ENCODE measurements at regions not wholly inside any gene's neighbourhood (a gene's known extent, or its start where the extent isn't known, plus 50 kb on each side); places are given as distances from the start of the nearest gene placed in this dataset.

GRCh38 chr12:19826980-19827550 is 387.8 kb downstream of the AEBP2 start:
- Mint-ChIP-seq H3K9me3 (ENCODE audit: insufficient read depth) (peaks cover 14% of the 10 kb centered on the region), H3K4me3 (no peak overlapping the region), H3K27me3 (no peaks in the 10 kb centered on the region), H3K4me1 (no peaks in the 10 kb centered on the region), H3K27ac (no peak overlapping the region)
- H3K4me1 ChIP-seq (ENCODE audit: control insufficient read depth in 2 of 2, insufficient read depth in 2 of 2, low read length in 2 of 2) = no peaks in the 10 kb centered on the region
- H3K4me3 ChIP-seq (ENCODE audit: control extremely low read depth in 1 of 5, extremely low read depth in 1 of 5, insufficient read depth in 1 of 5, low read depth in 2 of 5, low read length in 4 of 5) = no peak overlapping the region
- no peak overlapping the region for H2AFZ ChIP-seq (ENCODE audit: insufficient read depth, low read depth, low read length, poor library complexity, severe bottlenecking)
- peaks cover 0 to 18% (median 6%) of the 10 kb centered on the region in 3 donors for H3K9me3 ChIP-seq (ENCODE audit: control extremely low read depth in 1 of 3, control insufficient read depth in 2 of 3, insufficient read depth in 1 of 3, low read length in 2 of 3)
- ATAC-seq (ENCODE audit: low read depth) (no peak), DNase-seq (no peak)
- H3K79me2 ChIP-seq (ENCODE audit: control insufficient read depth, insufficient read depth, low read length) = no peaks in the 10 kb centered on the region
- no peak overlapping the region for H3K9ac ChIP-seq (ENCODE audit: low read length)
- intact Hi-C loops (cut with micrococcal nuclease) = no loop called here
- no peaks in the 10 kb centered on the region for H4K20me1 ChIP-seq (ENCODE audit: control insufficient read depth, insufficient read depth, low read length, poor library complexity, severe bottlenecking)
- no peak for TF ChIP-seq CTCF (IDR thresholded peaks at IDR 0.05)
- no peaks in the 10 kb centered on the region for H3K27me3 ChIP-seq (replicated peaks in 1 of 4; ENCODE audit: control extremely low read depth in 1 of 4, control insufficient read depth in 3 of 4, insufficient read depth in 4 of 4, low read length in 3 of 4)
- ChIA-PET POLR2A (no interaction called here), CTCF (no interaction called here)
- H3K4me2 ChIP-seq (replicated peaks; ENCODE audit: low read depth, low read length, poor library complexity, severe bottlenecking) = no peak overlapping the region
- 86% methylated on average over 13 of the region's 13 CpGs for WGBS (ENCODE audit: insufficient coverage)
- H3K36me3 ChIP-seq (replicated peaks in 1 of 2; ENCODE audit: control extremely low read depth in 1 of 2, control insufficient read depth in 1 of 2, extremely low read depth in 1 of 2, insufficient read depth in 2 of 2, low read length in 1 of 2) = no peaks in the 10 kb centered on the region
- no peak overlapping the region for H3K27ac ChIP-seq (ENCODE audit: low read length in 2 of 2)

DNA sequence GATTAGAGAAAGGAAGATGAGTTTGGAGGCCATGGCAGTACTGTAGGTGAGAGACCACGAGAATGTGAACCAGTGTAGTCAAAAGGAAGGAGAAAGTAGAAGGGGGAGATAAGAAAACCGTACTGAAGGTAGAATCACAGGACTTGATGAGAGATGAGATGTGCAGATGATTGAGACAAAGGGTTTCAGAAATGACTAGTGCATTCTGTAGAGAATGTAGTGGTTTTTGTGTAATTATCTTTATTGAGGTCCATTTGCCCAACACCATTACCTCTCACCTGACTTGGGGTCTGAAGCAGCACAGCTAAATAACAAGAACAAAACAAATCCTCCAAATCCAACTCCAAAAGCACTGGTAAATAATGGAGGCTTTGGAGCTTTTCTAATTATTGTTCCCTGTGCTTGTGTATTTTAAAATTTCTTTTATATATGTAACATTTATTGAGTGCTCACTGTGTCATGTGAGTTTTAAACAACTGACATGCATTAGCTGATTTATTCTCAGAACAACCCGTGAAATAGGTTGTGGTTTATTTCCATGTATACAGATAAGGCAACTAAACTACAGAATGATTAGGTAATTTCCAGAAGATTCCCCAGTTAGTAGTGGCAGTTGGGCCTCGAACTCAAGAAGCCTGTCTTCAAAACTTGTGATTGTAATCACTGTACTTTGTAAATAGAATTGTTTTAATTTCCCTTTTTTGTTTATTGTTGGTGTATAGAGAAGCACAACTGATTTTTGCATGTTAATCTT is 390.0 kb downstream of the AEBP2 start:
- TF ChIP-seq EZH2 (IDR thresholded peaks at IDR 0.05; ENCODE audit: borderline replicate concordance, insufficient read depth, low read depth, low read length, poor library complexity, severe bottlenecking) (no peak), CTCF (IDR thresholded peaks at IDR 0.05) (no peak)
- intact Hi-C loops (cut with micrococcal nuclease) = no loop called here
- WGBS (ENCODE audit: insufficient coverage) = 87% methylated on average over 2 of the region's 4 CpGs
- Histone ChIP-seq H3K4me3 (ENCODE audit: control extremely low read depth in 1 of 5, extremely low read depth in 1 of 5, insufficient read depth in 1 of 5, low read depth in 2 of 5, low read length in 4 of 5) (no peak overlapping the region), H3K9me3 (ENCODE audit: control extremely low read depth in 1 of 3, control insufficient read depth in 2 of 3, insufficient read depth in 1 of 3, low read length in 2 of 3) (peaks cover 0 to 18% (median 6%) of the 10 kb centered on the region in 3 donors), H2AFZ (ENCODE audit: insufficient read depth, low read depth, low read length, poor library complexity, severe bottlenecking) (no peak overlapping the region), H3K36me3 (replicated peaks in 1 of 2; ENCODE audit: control extremely low read depth in 1 of 2, control insufficient read depth in 1 of 2, extremely low read depth in 1 of 2, insufficient read depth in 2 of 2, low read length in 1 of 2) (no peaks in the 10 kb centered on the region), H3K4me2 (replicated peaks; ENCODE audit: low read depth, low read length, poor library complexity, severe bottlenecking) (no peak overlapping the region), H4K20me1 (ENCODE audit: control insufficient read depth, insufficient read depth, low read length, poor library complexity, severe bottlenecking) (no peaks in the 10 kb centered on the region), H3K4me1 (ENCODE audit: control insufficient read depth in 2 of 2, insufficient read depth in 2 of 2, low read length in 2 of 2) (no peaks in the 10 kb centered on the region), H3K27me3 (replicated peaks in 1 of 4; ENCODE audit: control extremely low read depth in 1 of 4, control insufficient read depth in 3 of 4, insufficient read depth in 4 of 4, low read length in 3 of 4) (no peaks in the 10 kb centered on the region), H3K79me2 (ENCODE audit: control insufficient read depth, insufficient read depth, low read length) (no peaks in the 10 kb centered on the region), H3K27ac (ENCODE audit: low read length in 2 of 2) (no peak overlapping the region), H3K9ac (ENCODE audit: low read length) (no peak overlapping the region)
- peaks cover 9% of the 10 kb centered on the region for H3K9me3 Mint-ChIP-seq (ENCODE audit: insufficient read depth)
- POLR2A ChIA-PET = no interaction called here
- DNase-seq (no peak), ATAC-seq (ENCODE audit: low read depth) (no peak)
- no peaks in the 10 kb centered on the region for H3K4me1 Mint-ChIP-seq
- CTCF ChIA-PET = no interaction called here
- H3K27me3 Mint-ChIP-seq = no peaks in the 10 kb centered on the region
- H3K27ac Mint-ChIP-seq = no peak overlapping the region
- H3K4me3 Mint-ChIP-seq = no peak overlapping the region

Measured in B cell (primary cell).